ENCODE measurements at regions not wholly inside any gene's neighbourhood (a gene's known extent, or its start where the extent isn't known, plus 50 kb on each side); places are given as distances from the start of the nearest gene placed in this dataset.

DNA sequence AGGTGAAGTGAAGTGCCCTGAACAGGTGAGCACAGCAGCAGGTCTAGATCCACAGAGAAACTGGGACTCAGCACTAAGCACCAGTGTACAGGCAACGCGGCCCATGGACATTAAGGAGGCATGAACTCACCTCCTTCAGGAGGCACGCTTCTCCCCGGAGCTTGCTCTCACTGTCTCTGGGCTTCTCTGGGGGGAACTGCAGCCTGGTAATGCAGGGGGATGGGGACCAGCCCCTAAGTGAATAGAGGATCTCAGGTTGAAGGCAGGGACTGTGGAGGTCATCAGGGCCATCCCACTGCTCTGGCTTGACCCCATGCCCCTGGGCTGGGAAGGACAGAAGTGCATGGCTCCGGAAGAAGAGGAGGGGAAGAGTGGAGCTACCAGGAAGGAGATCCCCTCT lies 495.6 kb upstream of the B3GAT1 start:
- TF ChIP-seq GATA1 (IDR thresholded peaks at IDR 0.05; ENCODE audit: low read depth, low read length) (no peak), POLR2A (IDR thresholded peaks at IDR 0.05; ENCODE audit: low read length) (no peak)
- no peak for DNase-seq

DNA sequence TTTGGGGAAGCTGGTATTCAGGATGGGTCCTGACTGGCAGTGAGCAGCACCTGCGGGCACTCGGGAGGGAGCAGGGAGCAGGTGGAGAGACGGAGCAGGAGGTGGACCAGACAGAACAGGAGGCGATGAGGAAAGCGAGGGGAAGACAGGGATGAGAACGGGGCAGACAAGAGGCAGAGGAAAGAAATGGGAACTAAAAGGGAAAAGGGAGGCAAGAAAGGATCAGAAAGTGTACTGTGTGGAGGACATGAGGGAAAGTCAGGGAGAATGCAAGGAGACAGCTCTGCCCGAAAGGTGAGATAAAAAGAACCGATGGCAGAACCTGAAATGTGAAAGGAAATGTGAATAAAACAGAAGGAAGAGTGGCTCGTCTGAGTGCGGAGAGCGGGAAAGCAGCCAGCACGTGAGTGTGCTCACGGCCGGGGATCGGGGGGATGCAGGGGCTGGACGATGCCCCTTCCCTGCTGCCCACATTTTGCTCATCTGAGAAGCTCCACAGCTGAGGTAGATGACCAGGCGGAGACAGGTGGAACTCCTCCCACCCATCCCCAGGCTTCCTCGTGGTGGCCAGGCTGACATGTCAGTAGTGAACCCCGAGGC lies 494.4 kb upstream of the B3GAT1 start:
- no peak for DNase-seq
- no peak for TF ChIP-seq GATA1 (IDR thresholded peaks at IDR 0.05; ENCODE audit: low read depth, low read length)

DNA sequence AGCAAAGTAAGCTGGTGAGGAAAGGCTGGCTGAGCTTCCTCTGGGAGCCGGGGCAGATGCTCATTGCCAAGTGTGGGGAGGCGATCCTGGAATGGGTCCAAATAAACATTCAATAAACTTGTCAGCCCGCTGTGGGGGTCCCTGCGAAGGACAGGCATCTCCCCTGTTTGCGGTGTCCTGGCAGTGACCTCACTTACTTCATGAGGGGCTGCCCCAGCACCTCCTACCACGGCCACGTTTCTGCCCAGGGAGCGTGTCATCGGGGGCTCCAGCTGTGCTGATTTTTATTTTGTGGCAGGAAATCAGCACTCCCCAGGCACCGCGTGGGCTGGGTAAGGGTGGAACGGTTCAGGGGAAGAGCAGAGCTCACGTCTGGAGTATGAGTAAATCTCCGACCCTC lies 493.9 kb upstream of the B3GAT1 start:
- no peak for TF ChIP-seq POLR2A (IDR thresholded peaks at IDR 0.05; ENCODE audit: low read length)
- TF ChIP-seq GATA1 (IDR thresholded peaks at IDR 0.05; ENCODE audit: low read depth, low read length) = no peak
- DNase-seq = no peak

DNA sequence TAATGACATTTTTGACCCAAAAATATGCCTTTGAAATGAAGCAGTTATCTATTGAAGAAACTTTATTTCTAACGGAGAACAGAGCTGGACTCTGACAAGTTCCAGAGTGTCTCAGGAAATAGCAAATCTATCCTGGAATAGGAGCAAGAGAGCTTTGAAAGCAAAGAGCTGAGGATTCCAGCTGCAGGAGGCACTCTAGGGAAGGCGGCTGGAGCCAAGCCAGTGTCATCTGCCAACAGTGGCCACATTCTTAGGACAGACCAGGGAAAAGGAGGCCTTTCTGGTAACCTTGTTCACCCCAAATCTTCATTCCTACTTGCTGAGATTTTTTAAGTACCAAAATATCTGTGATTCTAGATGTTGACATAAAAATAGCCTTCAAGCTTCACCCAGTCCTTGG lies 493.5 kb upstream of the B3GAT1 start:
- no peak for TF ChIP-seq POLR2A (IDR thresholded peaks at IDR 0.05; ENCODE audit: low read length)
- TF ChIP-seq GATA1 (IDR thresholded peaks at IDR 0.05; ENCODE audit: low read depth, low read length) = no peak
- no peak for DNase-seq

DNA sequence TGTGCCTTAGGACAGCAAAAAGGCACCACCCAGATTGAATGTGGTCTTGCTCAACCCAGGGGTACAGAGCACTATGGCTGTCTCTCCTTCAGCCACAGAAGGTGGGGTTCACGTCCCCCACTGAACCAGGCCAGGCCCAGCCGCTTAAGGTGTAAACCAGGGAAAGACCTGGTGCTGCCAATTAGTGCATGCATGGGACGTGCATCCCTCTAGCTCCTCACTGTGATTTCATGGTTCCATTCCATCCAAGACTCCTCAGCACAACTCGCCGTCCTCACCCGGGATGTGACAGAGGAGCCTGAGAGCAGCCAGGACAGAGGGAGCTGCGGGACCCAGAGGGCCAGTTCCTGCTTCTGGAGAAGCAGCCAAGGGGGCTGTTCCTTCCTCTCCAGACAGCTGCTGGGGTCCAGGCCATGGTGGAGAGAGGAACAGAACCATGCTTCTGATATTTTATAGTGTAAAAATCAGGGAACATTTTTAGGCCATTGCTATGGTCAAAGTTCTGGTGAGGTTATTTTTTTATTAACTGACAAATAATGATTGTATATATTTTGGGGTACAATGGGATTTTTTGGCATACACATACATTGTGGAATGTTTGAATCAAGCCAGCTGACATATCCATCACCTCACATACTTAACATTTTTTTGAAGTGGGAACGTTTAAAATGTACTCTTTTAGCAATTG lies 492.2 kb upstream of the B3GAT1 start:
- no peak for DNase-seq
- TF ChIP-seq GATA1 (IDR thresholded peaks at IDR 0.05; ENCODE audit: low read depth, low read length) (no peak), POLR2A (IDR thresholded peaks at IDR 0.05; ENCODE audit: low read length) (no peak)

DNA sequence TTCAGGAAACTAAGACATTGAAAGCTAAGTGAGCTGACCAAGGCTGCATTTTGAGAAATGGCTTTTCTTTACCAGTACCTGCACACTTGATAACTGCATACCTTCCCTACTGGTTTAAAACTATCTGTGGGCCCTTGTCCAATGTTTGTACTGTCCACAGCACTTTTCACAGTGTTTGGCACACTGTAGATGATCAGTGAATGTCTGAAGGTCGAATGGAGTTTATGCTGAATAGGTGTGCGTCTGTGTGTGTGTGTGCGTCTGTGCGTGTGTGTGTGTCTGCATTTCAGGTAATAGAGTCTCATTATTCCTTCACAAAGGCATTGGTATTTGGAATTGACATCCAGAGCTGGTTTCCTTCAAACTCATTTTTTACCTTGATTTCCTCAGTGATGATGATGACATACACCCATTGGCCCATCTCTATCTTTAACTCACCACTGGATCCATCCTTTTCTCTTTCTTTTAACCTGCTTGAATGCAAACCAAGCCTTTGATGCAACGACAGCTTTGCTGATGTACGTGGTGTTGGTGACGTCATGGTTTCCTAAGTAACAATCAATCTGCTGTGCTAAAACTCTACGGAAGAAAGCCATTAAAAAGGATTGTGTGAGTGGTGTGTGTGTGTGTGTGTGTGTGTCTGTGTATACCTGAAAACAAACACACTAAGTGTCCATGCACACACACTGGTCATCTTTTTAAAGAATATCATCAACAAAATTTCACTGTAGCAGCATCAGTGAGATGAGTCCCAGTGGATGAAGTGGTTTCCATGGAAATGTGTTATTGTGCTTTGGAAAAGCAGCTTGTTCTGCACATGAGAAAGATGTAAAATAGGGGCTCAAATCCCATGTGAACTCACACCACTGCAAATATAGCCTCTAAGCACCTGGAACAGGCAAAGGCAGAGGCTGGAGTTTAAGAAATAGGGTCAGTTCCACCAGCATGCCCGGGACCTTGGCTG lies 490.2 kb upstream of the B3GAT1 start:
- no peak for TF ChIP-seq POLR2A (IDR thresholded peaks at IDR 0.05; ENCODE audit: low read length)
- no peak for TF ChIP-seq GATA1 (IDR thresholded peaks at IDR 0.05; ENCODE audit: low read depth, low read length)
- DNase-seq = no peak

DNA sequence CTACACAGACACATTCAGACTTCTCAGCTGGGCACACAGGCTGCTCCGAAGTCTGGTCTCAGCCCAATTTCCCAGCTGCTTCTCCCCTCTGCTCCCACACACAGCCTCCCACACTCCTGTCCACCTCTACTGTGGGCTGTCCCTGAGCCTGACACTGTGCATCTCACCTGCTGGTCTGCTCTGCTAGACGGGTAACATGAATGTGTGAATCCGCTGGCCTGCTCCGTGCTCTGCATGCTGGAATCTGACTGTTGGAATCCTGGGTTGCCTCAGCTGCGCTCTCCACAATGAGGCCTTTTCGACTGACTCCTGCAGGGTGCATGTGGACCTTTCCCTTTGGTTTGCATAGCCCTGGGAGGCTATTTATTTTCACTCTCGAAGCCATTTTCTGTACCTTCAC lies 489.5 kb upstream of the B3GAT1 start:
- TF ChIP-seq POLR2A (IDR thresholded peaks at IDR 0.05; ENCODE audit: low read length) (no peak), GATA1 (IDR thresholded peaks at IDR 0.05; ENCODE audit: low read depth, low read length) (no peak)
- no peak for DNase-seq

DNA sequence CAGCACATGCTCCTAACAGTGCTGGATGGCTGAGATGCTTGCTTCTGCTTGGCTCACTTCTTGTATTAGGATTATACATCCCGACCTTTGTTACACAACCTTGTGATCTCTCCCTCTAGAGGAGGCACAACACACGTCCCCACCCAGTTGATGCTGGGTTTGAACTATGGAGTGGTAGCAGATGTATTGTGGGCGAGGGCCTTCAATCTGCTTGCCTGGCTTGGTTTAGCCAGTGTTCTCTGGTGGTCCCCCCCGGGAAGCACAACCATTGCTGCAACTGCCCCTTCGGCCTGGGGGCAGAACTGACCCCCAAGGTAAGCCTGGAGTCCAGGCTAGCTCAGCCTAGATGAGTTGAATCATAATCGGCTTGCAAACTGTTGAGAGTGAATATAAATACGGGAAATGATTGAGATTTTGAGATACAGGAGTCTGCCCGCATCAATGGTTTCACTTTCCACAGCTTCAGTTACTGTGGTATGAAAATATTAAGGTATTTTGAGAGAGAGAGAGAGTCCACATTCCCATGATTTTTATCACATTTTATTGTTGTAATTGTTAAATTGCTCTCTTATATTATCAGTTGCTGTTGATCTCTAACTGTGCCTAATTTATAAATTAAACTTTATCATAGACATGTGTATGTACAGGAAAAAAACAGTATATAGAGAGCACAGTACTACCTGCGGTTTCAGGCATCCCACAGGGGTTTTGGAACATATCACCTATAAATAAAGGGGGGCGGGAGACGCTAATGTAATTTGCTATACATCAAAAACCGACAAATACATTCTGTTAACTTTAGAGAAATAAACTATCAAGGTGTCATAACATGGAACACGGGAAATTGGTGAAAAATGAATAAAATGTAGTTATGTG lies 482.0 kb upstream of the B3GAT1 start:
- no peak for TF ChIP-seq POLR2A (IDR thresholded peaks at IDR 0.05; ENCODE audit: low read length)
- no peak for TF ChIP-seq GATA1 (IDR thresholded peaks at IDR 0.05; ENCODE audit: low read depth, low read length)
- no peak for DNase-seq

DNA sequence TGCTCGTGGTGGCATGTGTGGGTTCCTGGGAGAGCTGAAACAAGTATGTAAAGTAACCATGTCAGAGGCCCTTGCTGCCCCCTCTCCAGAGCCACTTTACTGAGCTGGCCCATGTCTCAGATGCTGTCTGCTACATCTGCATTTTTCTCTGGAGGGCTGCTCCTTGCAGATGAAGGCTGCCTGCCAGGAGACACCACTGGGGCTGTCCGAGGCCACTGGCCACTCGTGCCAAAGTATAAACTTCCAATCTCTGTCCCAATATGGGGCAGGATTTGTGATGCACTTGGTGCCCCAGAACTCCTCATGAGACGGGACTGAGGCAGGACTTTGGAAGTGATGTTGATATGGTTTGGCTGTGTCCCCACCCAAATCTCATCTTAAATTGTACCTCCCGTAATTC lies 478.4 kb upstream of the B3GAT1 start:
- DNase-seq = no peak
- TF ChIP-seq GATA1 (IDR thresholded peaks at IDR 0.05; ENCODE audit: low read depth, low read length) = no peak
- TF ChIP-seq POLR2A (IDR thresholded peaks at IDR 0.05; ENCODE audit: low read length) = no peak

DNA sequence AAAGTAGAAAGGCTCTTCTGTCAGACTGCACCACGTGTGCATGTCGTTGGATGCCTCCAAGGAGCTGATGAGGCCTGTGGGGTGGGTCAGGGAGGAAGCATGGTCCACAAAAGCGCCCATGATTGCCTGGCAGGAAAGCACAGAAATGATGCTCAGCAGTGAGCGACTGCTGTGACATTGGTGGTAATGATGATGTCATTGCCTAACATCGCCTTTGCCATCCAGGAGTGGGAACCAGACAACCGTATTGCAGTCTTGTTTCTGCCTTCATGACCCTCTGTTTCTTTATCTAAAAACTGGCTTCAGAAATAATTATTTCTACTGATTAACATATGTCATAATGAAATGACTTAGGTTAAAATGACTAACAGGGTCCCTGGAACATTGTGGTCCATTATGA lies 477.8 kb upstream of the B3GAT1 start:
- TF ChIP-seq POLR2A (IDR thresholded peaks at IDR 0.05; ENCODE audit: low read length) (no peak), GATA1 (IDR thresholded peaks at IDR 0.05; ENCODE audit: low read depth, low read length) (no peak)
- no peak for DNase-seq

DNA sequence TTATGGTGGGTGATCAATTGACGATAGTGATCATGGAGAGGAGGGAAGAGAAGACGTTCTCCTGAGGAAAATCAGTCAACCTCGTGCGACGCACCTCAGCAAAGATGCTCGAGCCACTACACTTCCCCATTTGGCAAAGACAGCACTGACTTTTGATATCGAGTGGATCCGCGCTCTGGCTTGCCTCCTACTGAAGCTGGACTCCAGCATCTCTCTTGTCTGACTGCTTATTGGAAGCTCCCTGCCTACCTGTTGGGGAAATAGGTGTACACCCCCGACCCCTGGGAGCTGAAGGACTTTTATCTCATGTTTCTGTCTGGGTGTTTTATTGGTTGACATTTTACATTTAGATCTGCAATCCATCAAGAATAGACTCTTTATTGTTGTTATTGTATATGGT lies 476.8 kb upstream of the B3GAT1 start:
- TF ChIP-seq GATA1 (IDR thresholded peaks at IDR 0.05; ENCODE audit: low read depth, low read length) (no peak), POLR2A (IDR thresholded peaks at IDR 0.05; ENCODE audit: low read length) (no peak)
- DNase-seq = no peak

DNA sequence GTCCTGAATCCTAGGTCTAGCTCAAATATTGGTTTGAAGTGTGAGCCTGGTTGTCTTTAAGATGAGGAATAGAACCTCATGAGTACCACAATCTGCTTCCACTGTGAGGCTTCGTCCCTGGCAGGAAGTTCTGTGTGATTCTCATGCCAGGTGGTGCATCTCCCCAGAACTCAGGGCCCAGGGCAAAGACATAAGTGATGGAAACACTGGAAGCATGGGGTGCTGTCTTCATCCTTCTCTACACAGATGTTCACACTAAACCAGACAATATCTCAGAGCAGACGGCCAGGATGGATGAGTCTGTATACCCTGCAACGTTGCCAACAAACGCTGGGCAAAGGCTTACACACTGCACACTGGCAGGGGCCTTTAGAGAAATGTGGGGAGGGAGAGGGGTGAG lies 475.9 kb upstream of the B3GAT1 start:
- DNase-seq = no peak
- no peak for TF ChIP-seq GATA1 (IDR thresholded peaks at IDR 0.05; ENCODE audit: low read depth, low read length)
- TF ChIP-seq POLR2A (IDR thresholded peaks at IDR 0.05; ENCODE audit: low read length) = no peak

DNA sequence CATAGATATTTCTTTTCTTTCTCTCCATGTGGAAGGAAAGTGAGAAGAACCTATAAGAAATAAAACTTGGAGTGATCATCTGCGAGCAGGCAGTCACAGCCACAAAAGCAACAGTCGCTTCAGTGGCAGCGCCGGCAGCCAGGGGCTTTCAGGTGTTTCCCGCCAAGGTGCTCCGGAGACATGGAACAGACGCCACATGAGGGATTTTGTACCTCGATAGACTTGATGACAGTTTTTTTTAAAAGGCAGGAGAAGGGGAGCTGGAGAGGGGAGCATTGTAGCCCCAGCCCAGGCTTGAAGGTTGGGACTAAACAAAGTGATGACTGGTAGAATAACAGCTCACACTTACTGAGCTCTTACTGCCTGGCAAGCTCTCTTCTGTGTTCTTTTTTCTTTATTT lies 471.4 kb upstream of the B3GAT1 start:
- TF ChIP-seq GATA1 (IDR thresholded peaks at IDR 0.05; ENCODE audit: low read depth, low read length) = no peak
- DNase-seq = no peak
